ENCODE measurements at regions not wholly inside any gene's neighbourhood (a gene's known extent, or its start where the extent isn't known, plus 50 kb on each side); places are given as distances from the start of the nearest gene placed in this dataset.

GRCh38 chr6:77979204-77979603 is 326.4 kb downstream of the MEI4 start:
- Histone ChIP-seq H3K27ac (no peak overlapping the region), H3K79me2 (ENCODE audit: insufficient read depth, low read depth) (no peaks in the 10 kb centered on the region), H3K27me3 (ENCODE audit: insufficient read depth, low read depth) (no peaks in the 10 kb centered on the region), H3K4me2 (no peak overlapping the region), H4K20me1 (ENCODE audit: insufficient read depth) (no peaks in the 10 kb centered on the region), H3K9ac (no peak overlapping the region), H3K36me3 (ENCODE audit: insufficient read depth) (no peaks in the 10 kb centered on the region), H3K4me1 (ENCODE audit: low read depth, poor library complexity, severe bottlenecking) (no peaks in the 10 kb centered on the region), H3K4me3 (IDR thresholded peaks at IDR 0.05; ENCODE audit: insufficient read depth, low read depth, low read length) (no peak overlapping the region), H2AFZ (ENCODE audit: low read depth) (no peak overlapping the region)
- TF ChIP-seq, protein P1, sequence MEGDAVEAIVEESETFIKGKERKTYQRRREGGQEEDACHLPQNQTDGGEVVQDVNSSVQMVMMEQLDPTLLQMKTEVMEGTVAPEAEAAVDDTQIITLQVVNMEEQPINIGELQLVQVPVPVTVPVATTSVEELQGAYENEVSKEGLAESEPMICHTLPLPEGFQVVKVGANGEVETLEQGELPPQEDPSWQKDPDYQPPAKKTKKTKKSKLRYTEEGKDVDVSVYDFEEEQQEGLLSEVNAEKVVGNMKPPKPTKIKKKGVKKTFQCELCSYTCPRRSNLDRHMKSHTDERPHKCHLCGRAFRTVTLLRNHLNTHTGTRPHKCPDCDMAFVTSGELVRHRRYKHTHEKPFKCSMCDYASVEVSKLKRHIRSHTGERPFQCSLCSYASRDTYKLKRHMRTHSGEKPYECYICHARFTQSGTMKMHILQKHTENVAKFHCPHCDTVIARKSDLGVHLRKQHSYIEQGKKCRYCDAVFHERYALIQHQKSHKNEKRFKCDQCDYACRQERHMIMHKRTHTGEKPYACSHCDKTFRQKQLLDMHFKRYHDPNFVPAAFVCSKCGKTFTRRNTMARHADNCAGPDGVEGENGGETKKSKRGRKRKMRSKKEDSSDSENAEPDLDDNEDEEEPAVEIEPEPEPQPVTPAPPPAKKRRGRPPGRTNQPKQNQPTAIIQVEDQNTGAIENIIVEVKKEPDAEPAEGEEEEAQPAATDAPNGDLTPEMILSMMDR (conservative IDR thresholded peaks at IDR 0.05; ENCODE audit: low read depth, low read length): no peak

DNA sequence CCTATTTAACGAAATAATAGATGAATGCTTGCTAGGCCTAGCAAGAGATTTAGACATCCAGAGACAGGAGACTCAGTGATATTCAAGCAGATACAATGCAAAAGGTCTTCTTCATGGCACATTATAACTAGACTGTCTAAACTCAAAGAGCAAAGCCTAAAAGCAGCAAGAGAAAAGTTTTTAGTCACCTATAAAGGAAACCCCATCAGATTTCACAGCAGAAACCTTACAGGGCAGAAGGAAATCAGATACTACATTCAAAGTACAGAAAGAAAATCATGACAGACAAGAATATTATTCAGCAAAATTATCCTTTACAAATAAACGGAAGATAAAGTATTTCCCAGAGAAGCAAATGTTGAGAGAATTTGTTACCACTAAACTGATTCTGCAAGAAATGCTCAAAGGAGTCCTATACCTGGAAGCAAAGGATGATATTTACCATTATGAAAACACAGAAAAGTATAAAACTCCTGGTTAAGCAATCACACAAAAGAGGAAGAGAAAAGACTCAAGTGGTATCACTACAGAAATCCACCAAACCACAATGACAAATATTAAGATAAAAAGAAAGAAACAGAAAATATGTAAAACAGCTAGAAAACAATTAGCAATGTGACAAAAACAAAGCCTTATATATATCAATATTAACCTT is 333.7 kb downstream of the MEI4 start:
- Histone ChIP-seq H3K79me2 (ENCODE audit: insufficient read depth, low read depth) (no peaks in the 10 kb centered on the region), H3K27me3 (ENCODE audit: insufficient read depth, low read depth) (no peaks in the 10 kb centered on the region), H3K4me1 (ENCODE audit: low read depth, poor library complexity, severe bottlenecking) (peaks cover 10% of the 10 kb centered on the region), H4K20me1 (ENCODE audit: insufficient read depth) (no peaks in the 10 kb centered on the region), H3K9ac (no peak overlapping the region), H3K36me3 (ENCODE audit: insufficient read depth) (no peaks in the 10 kb centered on the region), H2AFZ (ENCODE audit: low read depth) (no peak overlapping the region), H3K27ac (no peak overlapping the region), H3K4me2 (no peak overlapping the region), H3K4me3 (IDR thresholded peaks at IDR 0.05; ENCODE audit: insufficient read depth, low read depth, low read length) (no peak overlapping the region)
- TF ChIP-seq, protein P1 (conservative IDR thresholded peaks at IDR 0.05; ENCODE audit: low read depth, low read length): no peak

- Histone ChIP-seq H3K36me3 (ENCODE audit: insufficient read depth) (no peaks in the 10 kb centered on the region), H3K4me1 (ENCODE audit: low read depth, poor library complexity, severe bottlenecking) (peaks cover 10% of the 10 kb centered on the region), H3K27ac (no peak overlapping the region), H2AFZ (ENCODE audit: low read depth) (no peak overlapping the region), H3K79me2 (ENCODE audit: insufficient read depth, low read depth) (no peaks in the 10 kb centered on the region), H3K27me3 (ENCODE audit: insufficient read depth, low read depth) (no peaks in the 10 kb centered on the region), H3K9ac (no peak overlapping the region), H3K4me2 (no peak overlapping the region), H4K20me1 (ENCODE audit: insufficient read depth) (no peaks in the 10 kb centered on the region), H3K4me3 (IDR thresholded peaks at IDR 0.05; ENCODE audit: insufficient read depth, low read depth, low read length) (no peak overlapping the region)
- TF ChIP-seq, protein P1 (conservative IDR thresholded peaks at IDR 0.05; ENCODE audit: low read depth, low read length): no peak
These were observed 334.2 kb downstream of the MEI4 start for GRCh38 chr6:77987035-77987384.

- Histone ChIP-seq H3K27me3 (ENCODE audit: insufficient read depth, low read depth) (no peaks in the 10 kb centered on the region), H3K27ac (no peak overlapping the region), H3K79me2 (ENCODE audit: insufficient read depth, low read depth) (no peaks in the 10 kb centered on the region), H4K20me1 (ENCODE audit: insufficient read depth) (no peaks in the 10 kb centered on the region), H3K9ac (no peak overlapping the region), H3K36me3 (ENCODE audit: insufficient read depth) (no peaks in the 10 kb centered on the region), H3K4me3 (IDR thresholded peaks at IDR 0.05; ENCODE audit: insufficient read depth, low read depth, low read length) (no peak overlapping the region), H3K4me1 (ENCODE audit: low read depth, poor library complexity, severe bottlenecking) (no peaks in the 10 kb centered on the region), H2AFZ (ENCODE audit: low read depth) (no peak overlapping the region), H3K4me2 (no peak overlapping the region)
- TF ChIP-seq, protein P1 (conservative IDR thresholded peaks at IDR 0.05; ENCODE audit: low read depth, low read length): no peak
These were observed 357.3 kb downstream of the MEI4 start for GRCh38 chr6:78010130-78010529.

Measured in KMS-11 (cell line).